Hindlimb muscle (tissue), 1 donor: ENCODE measurements at regions not wholly inside any gene's neighbourhood (a gene's known extent, or its start where the extent isn't known, plus 50 kb on each side); places are given as distances from the start of the nearest gene placed in this dataset.
"Not testable (repeated sequence)": the region's sequence is repeated elsewhere in the genome, so short reads cannot be mapped to it uniquely, and the experiment has no call there.

Experiments
- DNase-seq: peaks from one replicate; pipeline ENCODE4 v3.0.0-alpha.2; 2013

DNA sequence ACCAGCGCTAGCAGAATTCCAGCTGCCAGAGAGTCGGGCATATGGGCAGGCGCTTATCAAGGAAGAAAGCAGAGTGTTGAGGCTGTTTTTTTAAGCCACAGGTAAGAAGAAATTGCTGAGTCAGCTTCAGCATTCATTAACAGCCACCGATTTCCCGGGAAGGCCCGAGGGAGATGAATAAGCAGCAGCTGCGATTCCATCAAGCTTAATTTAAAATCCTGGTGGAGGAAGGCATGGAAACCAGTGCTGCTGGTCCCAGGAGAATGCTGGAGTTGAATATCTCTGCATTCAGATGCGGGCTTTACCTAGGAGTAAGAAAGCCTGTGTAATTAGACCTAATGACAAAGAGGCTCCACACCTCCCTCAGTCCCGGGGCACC is 168.8 kb downstream of the BRD1 start:
- no peak for DNase-seq

DNA sequence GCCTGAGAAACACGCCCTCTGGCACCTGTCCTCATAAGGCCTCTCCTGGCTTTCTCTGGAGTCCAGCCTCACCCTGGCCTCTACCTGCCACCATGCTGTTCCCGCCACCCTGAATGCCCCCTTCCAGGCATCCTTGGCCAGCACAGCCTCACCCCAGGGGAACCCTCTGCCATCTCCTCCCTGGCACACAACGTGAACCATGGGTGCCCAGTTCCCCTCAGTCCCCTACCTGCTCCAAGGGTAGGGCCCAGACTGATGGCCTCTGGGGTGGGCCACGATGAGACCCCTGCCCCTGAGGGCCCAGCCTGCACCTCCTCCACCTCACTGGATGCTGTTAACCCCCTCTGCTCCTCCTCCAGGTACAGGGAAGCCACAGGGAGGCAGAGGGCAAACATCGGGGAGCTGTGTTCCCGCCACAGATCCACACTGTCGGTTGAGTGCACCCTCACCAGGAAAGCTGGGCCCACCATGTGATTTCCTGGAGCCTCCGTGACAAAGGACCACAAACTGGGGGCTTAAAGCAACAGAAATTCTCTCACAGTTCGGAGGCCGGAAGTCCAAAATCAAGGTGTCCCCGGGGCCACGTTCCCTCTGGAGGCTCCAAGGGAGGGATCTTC is 169.6 kb downstream of the BRD1 start:
- no peak for DNase-seq

DNA sequence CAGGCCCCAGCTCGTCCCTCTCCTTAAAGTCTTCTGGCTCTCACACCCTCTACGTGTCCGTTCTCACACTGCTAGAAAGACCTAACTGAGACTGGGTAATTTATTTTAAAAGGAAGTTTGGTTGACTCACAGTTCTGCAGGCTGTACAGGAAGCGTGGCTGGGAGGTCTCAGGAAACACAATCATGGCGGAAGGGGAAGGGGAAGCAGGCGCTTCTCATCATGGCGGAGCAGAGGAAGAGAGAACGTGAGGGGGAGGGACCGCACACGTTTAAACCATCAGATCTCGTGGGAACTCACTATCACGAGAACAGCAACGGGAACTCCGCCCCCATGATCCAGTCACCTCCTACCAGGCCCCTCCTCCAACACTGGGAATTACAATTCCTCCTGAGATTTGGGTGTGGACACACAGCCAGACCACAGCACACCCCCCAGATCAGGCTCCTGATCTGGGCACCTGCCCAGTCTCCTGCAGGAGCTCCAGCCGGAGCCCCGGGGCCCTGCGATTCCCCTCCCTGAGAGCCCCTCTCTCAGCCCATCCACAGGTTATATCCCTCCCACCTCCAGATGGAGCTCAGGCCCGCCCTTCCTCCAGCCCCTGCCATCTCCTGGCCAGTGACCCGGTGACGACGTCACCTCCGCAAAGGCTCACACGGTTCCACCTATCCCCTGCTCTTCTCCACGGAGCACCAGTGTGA is 170.2 kb downstream of the BRD1 start:
- peak; percentile 17 for DNase-seq

DNA sequence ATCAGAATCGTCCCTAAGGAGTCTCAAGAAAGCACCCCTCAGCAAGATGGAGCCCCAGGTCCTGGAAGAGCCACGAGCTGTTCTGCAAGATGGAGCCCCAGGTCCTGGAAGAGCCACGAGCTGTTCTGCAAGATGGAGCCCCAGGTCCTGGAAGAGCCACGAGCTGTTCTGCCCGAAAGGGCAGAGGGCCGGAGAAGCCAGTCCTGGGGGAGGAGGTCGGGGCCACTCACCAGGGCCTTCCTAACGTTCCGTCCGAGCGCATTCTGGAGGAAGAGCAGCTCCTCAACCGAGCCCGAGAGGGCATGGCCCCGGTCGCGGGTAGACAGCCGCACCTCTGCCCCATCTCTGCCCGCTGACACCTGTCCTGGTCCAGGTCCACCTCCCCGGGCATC is 170.8 kb downstream of the BRD1 start:
- not testable (repeated sequence) for DNase-seq

DNA sequence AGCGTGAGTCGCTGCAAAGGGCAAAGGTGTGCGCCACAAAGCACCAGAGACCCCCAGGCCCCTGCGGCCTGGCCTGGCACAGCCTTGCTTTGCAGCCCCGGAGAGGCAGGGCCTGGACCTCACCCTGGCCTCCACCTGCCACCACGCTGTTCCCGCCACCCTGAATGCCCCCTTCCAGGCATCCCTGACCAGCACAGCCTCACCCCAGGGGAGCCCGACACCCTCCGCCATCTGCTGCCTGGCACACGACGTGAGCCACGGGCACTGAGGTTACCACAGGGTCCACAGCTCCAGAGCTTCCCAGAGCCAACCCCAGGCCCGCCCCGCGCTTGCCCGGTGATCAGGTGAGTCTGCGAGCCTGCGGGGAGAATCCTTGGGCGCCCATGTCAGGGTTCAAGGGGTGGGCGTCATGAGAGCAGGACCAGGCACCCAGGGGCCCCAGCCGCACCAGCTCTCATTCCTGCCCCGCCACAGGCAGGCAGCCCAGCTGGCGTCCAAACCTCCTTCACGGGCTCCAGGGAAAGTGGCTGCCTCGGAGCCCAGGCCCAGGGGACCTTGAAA is 171.3 kb downstream of the BRD1 start:
- no peak for DNase-seq

DNA sequence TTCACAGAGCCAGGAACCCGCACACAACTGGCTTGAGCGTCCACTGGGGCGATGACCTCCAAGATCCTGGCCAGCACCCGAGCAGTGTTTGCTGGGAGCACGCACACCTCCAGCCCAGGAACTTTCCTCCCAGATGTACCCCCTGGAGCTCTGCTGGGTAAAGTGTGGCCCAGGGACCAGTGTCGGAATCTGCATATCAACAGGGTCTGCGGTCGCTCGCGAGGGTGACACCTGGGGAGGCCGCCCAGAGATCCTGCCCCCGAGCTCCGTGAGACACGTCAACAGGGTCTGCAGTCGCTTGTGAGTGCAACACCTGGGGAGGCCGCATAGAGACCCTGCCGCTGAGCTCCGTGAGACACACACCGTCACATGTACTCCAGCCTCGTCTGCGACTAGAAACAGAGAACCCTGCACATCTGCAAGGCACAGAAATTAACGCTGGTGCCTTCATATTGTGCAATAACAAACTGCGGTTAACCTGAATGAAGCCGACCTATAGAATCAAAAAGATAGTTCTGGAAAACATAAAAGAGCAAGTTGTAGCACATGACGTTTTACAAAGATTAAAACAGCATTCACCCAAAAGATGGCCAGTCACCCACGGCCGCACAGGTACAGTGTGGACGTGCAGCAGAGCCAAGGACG is 172.4 kb downstream of the BRD1 start:
- no peak for DNase-seq

DNA sequence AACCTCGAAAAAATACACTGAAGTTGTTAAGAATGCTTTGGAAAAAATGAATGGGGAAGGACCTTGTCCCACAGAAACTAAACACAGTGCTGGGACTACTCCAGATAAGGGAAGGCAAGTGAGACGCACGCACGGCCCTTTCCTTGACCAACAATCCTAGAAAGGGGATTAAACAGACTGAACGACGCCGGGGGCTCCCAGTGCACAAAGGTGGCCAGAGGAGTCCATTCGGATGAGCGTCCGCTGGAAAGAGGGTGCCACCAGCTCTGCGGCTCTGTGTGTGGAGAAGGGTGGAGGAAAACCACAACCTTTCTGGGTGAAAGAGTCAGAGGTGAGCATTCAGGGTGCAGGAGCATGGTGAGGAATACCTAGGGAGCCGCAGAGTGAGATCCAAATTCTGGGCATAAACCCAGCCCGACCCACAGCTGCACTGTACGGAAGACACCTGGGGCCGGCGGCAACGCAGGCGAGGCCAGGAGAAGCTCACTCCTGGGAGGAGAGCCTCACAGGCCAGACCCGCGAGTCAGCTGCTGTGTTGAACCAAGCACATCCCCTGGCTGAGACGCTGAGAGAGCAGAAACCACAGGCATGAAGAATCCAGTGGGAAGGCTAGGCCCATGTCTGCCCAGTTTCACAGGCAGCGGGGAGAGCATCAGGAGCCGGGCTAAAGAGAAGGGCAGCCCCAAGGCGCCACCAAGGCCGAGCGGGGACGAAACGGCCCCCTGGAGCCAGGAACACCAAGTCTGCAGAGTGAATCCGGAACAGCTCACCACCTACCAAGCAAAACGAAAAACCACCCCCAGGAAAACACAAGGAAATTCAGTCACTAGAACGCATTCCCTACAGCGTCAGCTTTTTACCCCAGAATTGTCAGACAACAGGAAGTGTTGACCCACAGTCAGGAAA is 177.1 kb downstream of the BRD1 start:
- DNase-seq, result no peak

DNA sequence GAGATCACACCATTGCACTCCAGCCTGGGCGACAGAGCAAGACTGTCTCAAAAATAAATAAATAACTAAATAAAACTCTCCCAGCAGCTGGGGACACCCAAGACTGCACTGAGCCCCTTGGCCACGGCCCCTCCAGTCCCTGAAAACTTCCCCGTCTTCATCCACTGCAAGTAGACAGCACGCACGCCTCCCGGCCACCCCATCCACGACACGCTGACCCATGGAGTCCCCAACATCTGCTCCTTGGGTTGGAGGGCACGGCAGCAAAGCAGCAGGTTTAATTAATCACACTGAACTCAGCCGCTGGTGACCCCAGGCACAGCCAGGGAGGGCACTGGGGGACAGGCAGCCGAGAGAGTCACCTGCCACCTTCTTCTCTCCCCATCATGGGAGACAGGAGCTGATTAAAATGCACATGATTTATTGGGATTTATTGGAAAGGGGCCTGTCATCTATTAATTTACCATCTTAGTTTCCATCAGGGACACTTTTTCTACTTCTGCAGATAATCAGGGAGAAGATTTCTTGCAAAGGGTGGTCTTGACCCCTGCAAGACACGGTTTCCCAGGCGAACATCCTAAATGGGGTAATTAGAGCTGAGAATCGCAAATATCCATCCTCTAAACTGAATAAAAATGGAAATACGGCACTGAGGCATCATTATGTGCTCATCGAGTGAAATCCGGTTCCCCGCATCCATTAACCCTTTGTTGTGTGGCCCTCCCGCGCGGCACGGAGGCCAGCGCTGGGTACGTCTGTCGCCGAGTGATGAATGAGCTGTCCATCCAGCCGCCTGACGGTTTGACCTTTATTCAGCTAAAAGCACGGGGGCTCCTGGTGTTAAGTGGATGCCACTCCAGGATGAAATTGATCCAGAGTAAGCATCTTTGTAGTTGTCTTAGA is 178.3 kb downstream of the BRD1 start:
- no peak for DNase-seq

DNA sequence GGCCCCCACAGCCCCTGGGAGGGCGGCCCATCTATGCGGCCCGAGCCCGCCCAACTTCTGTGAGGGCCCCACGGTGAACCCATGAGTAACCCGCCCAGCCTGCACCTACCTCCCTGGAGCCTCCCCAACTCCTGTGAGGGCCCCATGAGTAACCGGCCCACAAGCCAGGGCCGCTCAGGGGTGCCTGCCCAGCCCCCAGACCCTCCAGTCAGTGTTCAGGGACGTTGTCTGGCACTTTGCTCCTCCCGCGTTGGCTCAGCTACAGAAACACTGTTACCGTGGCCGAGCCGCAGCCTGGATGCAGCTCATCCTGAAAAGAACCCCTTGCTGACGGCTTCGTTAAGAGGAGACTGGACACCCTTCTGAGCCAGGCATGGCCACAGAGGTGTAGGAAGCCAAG is 179.6 kb downstream of the BRD1 start:
- no peak for DNase-seq

DNA sequence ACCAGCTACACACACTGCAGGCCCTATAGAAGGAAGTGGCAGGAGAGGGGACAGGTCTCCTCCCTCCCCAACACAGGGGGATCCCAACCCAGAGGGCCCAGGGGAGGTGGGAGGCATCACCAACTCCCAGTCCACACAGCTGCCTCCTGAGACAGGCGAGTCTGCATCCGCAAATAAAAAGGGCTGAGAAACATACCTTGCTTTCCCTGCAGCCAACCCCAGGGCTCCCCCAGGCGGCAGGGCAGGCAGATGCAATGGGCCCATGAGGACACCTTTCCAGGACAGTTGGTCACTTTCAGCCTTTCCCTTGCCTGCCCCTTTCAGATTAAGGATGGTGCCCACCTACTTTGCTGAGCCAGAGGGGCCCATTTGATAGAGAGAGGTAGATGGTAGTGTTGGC is 180.0 kb downstream of the BRD1 start:
- DNase-seq, result no peak

DNA sequence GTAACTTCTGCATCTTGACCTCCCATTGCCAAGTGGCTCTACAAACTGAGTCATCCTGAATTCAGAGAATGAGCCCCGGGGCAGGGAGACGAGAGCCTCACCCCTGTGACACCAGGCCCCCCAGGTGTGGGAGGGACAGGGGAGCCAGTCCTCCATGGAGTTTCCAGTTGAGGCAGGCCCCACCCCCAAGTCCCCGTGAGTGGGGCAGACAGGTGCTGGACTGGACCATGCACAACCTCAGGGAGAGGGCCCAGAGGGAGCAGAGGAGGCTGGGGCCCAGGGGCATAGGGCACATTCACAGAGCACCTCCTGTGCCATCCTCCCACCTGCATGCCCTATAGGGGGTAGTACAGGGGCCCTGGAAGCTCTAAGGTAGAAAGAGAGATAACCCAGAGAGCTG is 180.8 kb downstream of the BRD1 start:
- no peak for DNase-seq

DNA sequence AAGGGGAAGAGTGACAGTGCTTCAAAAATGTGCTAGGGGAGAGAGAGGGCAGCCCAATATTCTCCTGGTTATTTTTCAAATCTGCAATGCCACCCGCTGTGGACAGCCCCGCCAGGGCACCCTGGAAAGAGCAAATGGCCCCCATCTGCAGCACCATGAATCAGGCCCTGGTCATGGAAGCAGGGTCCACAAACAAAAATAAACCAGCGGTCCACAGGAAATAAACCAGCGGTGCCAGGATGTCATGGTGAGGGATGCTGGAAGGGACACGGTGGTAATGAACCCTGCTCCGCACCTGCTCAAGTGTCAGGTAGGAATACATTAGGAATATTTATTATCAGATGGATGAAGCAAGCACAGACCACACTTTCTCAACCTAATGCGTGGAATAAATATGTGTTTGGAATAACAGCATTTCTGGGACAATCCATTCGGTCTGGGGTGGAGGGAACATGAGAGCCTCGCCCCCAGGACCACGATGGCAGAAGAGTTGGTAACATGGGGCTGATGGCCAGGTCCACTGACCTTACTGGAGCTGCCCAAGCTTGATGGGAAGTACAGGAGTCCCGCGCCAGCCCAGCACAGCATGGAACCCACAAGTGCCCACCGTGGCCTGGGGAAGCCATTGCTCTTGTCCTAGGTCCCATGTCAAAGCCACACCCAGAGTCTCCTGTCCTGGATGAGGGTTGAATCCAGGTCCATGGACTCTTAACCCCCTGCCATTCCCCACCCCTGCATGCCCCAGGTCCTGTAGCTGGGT is 181.7 kb downstream of the BRD1 start:
- DNase-seq, result no peak

DNA sequence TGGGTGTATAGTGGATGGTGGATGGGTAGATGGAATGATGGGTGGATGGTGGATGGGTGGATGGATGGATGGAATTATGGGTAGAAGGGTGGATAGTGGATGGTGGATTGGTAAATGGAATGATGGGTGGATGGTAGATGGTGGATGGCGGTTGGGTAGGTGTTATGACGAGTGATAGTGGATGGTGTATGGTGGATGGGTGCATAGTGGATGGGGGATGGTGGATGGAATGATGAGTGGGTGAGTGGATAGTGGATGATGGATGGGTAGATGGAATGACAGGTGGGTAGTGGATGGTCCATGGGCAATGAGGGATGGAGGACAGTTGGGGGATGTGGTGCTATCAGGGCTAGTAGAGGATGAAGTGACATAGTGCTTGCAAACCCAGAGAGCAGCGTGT is 182.4 kb downstream of the BRD1 start:
- no peak for DNase-seq

DNA sequence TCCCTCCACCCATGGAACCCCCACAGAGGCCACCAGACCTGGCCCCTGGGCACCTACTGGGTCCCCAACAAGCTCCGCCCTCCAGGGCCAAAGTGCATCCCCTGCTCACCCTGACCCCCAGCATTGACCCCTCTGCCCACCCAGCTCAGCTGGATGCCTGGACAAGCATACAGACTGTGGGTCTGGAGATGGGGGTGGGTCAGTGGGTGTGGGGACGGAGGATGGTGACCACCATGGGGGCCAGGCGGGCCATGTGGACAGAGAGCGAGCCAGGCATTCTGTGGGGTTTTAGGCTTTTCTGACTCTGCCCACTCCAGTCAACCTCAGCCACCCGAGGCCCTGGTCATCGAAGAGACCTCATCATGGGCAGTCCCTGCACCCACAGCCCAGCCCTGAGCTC is 183.7 kb downstream of the BRD1 start:
- no peak for DNase-seq

DNA sequence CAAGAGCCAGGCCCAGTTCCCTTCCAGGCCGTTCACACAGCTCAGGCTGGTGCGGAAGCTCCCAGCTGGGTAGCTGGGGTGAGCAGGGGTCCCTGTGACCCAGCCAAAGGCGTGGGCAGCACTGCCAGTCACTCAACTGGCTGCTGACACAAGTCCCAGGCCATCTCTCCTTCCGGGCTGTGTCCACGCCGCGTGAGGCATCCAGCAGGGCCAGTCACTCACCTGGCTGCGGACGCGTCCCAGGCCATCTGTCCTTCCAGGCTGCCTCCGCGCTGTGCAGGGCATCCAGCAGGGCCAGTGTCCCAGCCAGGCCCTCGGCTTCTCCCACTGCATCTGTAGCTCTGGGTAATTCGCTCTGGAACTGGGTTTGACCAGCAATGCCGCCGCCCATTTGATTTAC is 184.2 kb downstream of the BRD1 start:
- DNase-seq, result no peak

DNA sequence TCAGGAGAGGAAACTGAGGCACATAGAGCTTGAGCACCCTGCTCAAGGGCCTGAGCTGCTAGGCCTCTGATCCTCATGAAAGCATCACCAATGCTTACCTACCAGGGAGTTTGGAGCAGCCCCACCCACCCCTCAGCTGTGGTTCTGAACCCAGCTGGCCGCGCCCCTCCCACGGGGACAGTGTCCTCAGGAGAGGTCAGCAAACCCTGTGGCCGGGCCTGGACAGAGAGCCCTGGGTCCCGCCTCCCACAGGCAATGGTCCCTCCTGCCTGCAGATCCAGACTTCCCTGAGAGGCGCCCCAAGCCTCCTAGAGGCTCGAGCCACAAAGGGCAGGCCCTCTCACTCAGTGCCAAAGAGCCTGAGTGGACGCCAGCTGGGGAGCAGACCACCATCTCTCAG is 184.9 kb downstream of the BRD1 start:
- no peak for DNase-seq

DNA sequence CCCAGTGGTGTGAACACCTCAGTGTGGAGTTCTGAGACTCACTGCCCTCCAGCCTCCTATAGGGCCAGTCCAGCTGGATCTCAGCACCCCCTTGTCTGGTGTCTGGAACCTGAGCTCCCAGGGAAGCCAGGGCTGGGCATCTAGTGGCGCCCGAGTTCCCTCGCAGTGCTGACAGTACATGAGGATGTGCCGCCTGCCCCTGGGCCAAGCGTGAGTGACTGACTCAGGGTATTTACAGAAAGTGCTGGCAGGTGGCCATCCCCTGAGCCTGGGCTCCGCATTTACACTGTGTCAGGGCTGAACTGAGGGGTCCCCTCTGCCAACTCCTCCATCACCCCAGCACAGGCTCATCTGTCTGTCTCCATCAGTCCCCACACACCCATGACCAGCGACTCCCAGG is 185.3 kb downstream of the BRD1 start:
- DNase-seq, result no peak

DNA sequence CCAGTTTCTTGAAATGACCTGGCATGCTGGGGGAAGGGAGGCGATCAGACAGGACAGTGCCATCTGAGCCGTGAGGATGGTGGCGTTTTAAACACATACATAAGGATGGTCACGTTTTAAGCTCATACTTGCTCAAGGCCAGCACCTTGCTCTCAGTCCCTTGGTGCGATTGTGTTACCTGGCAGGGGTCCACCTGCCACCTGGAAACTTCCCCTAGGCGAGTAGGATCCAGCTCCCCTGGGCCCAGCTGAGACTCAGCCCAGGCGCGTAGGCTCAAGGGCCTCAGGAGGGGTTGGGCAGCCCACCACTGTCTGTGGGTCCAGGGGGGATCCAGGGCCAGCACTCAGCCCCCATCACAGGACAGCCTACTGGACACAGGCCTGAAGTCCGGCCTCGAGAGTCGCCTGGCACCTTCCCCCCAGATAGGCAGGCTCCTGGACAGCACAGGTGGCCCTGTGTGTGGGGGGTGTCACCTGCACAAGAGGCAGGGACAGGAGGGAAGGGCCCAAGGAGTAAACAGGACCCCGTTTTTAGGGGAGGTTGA is 185.8 kb downstream of the BRD1 start:
- no peak for DNase-seq

DNA sequence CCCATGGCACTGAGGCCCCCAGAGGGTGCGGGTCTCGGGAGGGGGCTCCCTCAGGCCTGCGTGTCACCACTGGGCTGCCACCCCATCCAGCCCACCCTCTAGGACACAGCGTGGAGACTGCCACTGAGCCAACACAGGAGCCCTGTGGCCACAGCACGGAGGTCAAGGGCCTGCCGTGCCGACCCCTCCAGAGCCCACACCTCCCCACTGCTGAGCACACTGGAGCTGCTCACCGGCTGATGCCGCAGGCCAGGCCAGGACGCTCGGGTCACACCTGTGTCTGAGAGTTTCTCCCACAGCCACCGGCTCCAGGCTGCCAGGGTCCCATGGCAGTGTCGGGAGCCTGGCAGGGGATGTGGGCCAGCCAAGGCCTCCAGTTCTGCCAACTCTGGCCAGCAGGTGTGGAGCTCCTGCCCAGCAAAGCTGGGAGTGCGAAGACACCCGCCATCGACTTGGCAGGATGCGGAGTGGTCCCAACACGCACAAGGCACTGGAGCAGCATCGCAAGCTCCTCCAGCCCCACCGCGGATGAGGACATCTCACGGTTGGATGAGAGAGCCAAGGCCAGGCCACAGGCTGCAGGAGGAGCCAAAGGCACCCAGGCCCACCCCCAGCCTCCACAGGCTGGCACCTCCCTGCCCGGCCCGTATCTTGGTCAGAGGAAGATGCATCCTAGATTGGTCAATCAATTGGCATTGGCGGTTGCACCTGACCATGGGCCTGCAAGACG is 187.1 kb downstream of the BRD1 start:
- no peak for DNase-seq

DNA sequence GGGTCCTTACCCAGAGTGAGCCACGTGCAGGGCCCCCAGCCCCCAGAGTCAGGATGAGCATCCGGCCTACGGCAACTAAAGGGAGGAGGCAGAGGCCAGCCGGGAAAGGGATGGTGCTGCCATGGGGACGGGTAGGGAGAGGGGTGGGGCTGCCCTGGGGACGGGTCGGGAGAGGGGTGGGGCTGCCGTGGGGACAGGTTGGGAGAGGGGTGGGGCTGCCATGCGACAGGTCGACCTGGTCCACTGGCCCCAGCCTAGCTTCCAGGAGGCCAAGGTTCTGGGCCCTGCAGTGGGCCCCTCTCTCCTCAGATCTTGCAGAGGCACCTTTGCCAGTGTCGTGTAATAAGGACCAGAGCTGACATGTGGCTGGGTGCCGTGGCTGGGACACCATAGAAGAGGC is 187.7 kb downstream of the BRD1 start:
- no peak for DNase-seq
